Right lobe of liver (tissue), 4 donors: ENCODE measurements at regions not wholly inside any gene's neighbourhood (a gene's known extent, or its start where the extent isn't known, plus 50 kb on each side); places are given as distances from the start of the nearest gene placed in this dataset.

Source experiments
- POLR2A ChIP-seq: fragments of 450-650 bp; IDR thresholded peaks from one replicate; pipeline ENCODE4 v1.6.1; 2017; ENCODE audit warnings: antibody characterized with exemption, mild to moderate bottlenecking
- TF ChIP-seq, protein P1 (sequence below), 4 donors: fragments of 200-600 bp in 3 of 4; fragments of 450-650 bp in 1 of 4; IDR thresholded peaks; one replicate each; pipeline versions ENCODE4 v1.5.1 to v1.8.0; 2016 to 2022; ENCODE audit warnings: antibody characterized with exemption in 4 of 4, mild to moderate bottlenecking in 2 of 4
- donor health status: DM: no; HTN: no; CAD: no.
- donor health status: DM: no; HTN: no; CAD: no.
- donor health status: DM: no; HTN: yes; CAD: no.

DNA sequence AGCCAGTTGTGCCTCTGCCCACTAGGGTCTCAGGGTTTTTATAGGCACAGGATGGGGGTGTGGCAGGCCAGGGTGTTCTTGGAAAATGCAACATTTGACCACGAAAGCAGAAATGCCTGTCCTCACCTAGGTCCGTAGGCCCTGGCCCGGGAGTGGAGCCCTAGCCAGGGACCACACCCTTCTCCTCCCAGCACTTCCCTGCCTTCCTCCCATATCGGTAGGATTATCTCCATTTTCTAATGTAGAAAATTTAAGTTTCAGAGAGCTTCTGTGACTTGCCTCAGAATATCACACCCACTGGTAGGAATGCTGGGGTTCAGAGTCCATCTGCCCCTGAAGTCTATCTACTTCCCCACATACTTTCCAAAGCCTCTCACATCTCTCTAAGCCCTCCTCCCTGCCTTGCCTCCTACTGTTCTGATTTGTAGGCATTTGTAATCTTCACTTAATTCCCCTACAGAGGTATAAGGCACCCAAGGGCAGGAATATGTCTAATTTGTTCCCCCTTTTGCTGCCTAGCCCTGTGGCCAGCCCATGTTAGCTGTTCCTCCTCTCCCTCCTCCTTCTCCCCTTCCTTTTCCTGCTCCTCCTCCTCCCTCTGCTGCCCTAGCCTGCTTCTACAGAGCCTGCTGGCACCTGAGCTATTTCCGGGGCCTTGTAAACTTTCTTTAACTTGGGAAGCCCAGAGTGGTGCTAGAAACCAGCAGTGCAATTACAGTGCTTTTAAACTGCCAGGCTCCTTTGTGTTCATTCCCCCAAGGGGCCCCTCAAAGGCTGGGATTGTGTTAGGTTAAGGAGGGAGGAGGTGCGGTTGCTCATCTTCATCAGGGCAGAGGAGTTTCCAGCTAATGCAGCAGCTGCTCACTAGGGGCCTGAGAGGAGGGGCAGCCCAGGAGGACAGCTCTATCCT, 71.1 kb downstream of the MRPL46 start:
- TF ChIP-seq, protein P1, sequence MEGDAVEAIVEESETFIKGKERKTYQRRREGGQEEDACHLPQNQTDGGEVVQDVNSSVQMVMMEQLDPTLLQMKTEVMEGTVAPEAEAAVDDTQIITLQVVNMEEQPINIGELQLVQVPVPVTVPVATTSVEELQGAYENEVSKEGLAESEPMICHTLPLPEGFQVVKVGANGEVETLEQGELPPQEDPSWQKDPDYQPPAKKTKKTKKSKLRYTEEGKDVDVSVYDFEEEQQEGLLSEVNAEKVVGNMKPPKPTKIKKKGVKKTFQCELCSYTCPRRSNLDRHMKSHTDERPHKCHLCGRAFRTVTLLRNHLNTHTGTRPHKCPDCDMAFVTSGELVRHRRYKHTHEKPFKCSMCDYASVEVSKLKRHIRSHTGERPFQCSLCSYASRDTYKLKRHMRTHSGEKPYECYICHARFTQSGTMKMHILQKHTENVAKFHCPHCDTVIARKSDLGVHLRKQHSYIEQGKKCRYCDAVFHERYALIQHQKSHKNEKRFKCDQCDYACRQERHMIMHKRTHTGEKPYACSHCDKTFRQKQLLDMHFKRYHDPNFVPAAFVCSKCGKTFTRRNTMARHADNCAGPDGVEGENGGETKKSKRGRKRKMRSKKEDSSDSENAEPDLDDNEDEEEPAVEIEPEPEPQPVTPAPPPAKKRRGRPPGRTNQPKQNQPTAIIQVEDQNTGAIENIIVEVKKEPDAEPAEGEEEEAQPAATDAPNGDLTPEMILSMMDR (IDR thresholded peaks at IDR 0.05): no peak
- TF ChIP-seq POLR2A: no peak
